ENCODE measurements at regions not wholly inside any gene's neighbourhood (a gene's known extent, or its start where the extent isn't known, plus 50 kb on each side); places are given as distances from the start of the nearest gene placed in this dataset. TPM values are rescaled to one million over a fixed set of nuclear protein-coding genes. Genes with fewer than 3 reads are reported as not detected.

- no peak overlapping the region for H3K27ac Mint-ChIP-seq
- H3K27me3 Mint-ChIP-seq = no peaks in the 10 kb centered on the region
- no peak for TF ChIP-seq CTCF (IDR thresholded peaks at IDR 0.05)
- no peak for DNase-seq
- H3K4me3 Mint-ChIP-seq = no peak overlapping the region
- ChIA-PET CTCF (interaction anchor here (0.9 to 6.1 kb wide), 5 partner anchors 11 to 123 kb away, joined by 3 to 44 read pairs (median 3); no protein-coding TSS in a partner anchor), POLR2A (no interaction called here)
- peaks cover 21% of the 10 kb centered on the region for H3K4me1 Mint-ChIP-seq (ENCODE audit: low read depth)
- intact Hi-C loops (cut with micrococcal nuclease) = no loop called here
- peaks cover 2% of the 10 kb centered on the region for H3K9me3 Mint-ChIP-seq
- H3K36me3 Mint-ChIP-seq (ENCODE audit: low read depth) = no peaks in the 10 kb centered on the region
- ATAC-seq = no peak
Observed at GRCh38 chr22:22836635-22837034, 51.0 kb upstream of the IGLL5 start.

Small RNA genes lying in the stretch of these regions (microRNA-seq; reads per million reads assigned to microRNA genes)
- not detected for gene MIR650 (ENCODE audit: borderline microRNAs expressed, borderline replicate concordance)

Data from activated CD8-positive, alpha-beta T cell treated with anti-CD3 and anti-CD28 coated beads for 36 hours (primary cell).